ENCODE measurements at regions not wholly inside any gene's neighbourhood (a gene's known extent, or its start where the extent isn't known, plus 50 kb on each side); places are given as distances from the start of the nearest gene placed in this dataset.
"Not testable (repeated sequence)": the region's sequence is repeated elsewhere in the genome, so short reads cannot be mapped to it uniquely, and the experiment has no call there.

- 63 to 91% (median 80%) methylated on average over 1 of the region's 1 CpG for WGBS, 5 donors
- no peak for DNase-seq
- peaks cover 0 to 29% (median 12%) of the 10 kb centered on the region in 8 donors for H3K9me3 ChIP-seq
- H3K27me3 ChIP-seq (replicated peaks in 1 of 7) = no peaks in the 10 kb centered on the region
- H3K4me3 ChIP-seq = no peak overlapping the region
- H3K27ac ChIP-seq = no peak overlapping the region
- TF ChIP-seq POLR2AphosphoS5 (IDR thresholded peaks at IDR 0.05) (no peak), CTCF (IDR thresholded peaks at IDR 0.05 in 8 of 11, conservative IDR thresholded peaks at IDR 0.05 in 3 of 11) (no peak), POLR2A (IDR thresholded peaks at IDR 0.05) (no peak)
- intact Hi-C loops (cut with DNase I; ENCODE audit: low total_unique reads) = no loop called here
- H3K4me1 ChIP-seq = no peaks in the 10 kb centered on the region
- no peaks in the 10 kb centered on the region for H3K36me3 ChIP-seq
These were observed 159.1 kb upstream of the CREB1 start for GRCh38 chr2:207370646-207371045.

- Histone ChIP-seq H3K4me1 (no peaks in the 10 kb centered on the region), H3K9me3 (peaks cover 0 to 41% (median 23%) of the 10 kb centered on the region in 8 donors), H3K27ac (no peak overlapping the region), H3K36me3 (no peaks in the 10 kb centered on the region), H3K27me3 (replicated peaks in 1 of 7) (no peaks in the 10 kb centered on the region), H3K4me3 (no peak overlapping the region)
- TF ChIP-seq POLR2A (IDR thresholded peaks at IDR 0.05) (no peak), POLR2AphosphoS5 (IDR thresholded peaks at IDR 0.05) (no peak), CTCF (IDR thresholded peaks at IDR 0.05 in 8 of 11, conservative IDR thresholded peaks at IDR 0.05 in 3 of 11) (no peak)
- no peak for DNase-seq
- intact Hi-C loops (cut with DNase I; ENCODE audit: low total_unique reads) = no loop called here
These were observed 157.9 kb upstream of the CREB1 start for GRCh38 chr2:207371877-207372276.

- no peaks in the 10 kb centered on the region for H3K36me3 ChIP-seq
- TF ChIP-seq POLR2AphosphoS5 (IDR thresholded peaks at IDR 0.05) = no peak
- no peak for TF ChIP-seq CTCF (IDR thresholded peaks at IDR 0.05 in 8 of 11, conservative IDR thresholded peaks at IDR 0.05 in 3 of 11)
- no peak for TF ChIP-seq POLR2A (IDR thresholded peaks at IDR 0.05)
- H3K9me3 ChIP-seq = peaks cover 0 to 47% (median 29%) of the 10 kb centered on the region in 8 donors
- WGBS, 5 donors = 90 to 95% (median 92%) methylated on average over 1 of the region's 1 CpG
- no peaks in the 10 kb centered on the region for H3K4me1 ChIP-seq
- H3K27ac ChIP-seq = no peak overlapping the region
- no peaks in the 10 kb centered on the region for H3K27me3 ChIP-seq (replicated peaks in 1 of 7)
- no peak for DNase-seq
- intact Hi-C loops (cut with DNase I; ENCODE audit: low total_unique reads) = no loop called here
- H3K4me3 ChIP-seq = no peak overlapping the region
These were observed 157.3 kb upstream of the CREB1 start for GRCh38 chr2:207372483-207372882.

- no peaks in the 10 kb centered on the region for H3K4me1 ChIP-seq
- DNase-seq = no peak
- H3K36me3 ChIP-seq = no peaks in the 10 kb centered on the region
- H3K27ac ChIP-seq = no peak overlapping the region
- no peak overlapping the region for H3K4me3 ChIP-seq
- no peak for TF ChIP-seq CTCF (IDR thresholded peaks at IDR 0.05 in 8 of 11, conservative IDR thresholded peaks at IDR 0.05 in 3 of 11)
- no peak for TF ChIP-seq POLR2AphosphoS5 (IDR thresholded peaks at IDR 0.05)
- TF ChIP-seq POLR2A (IDR thresholded peaks at IDR 0.05) = no peak
- H3K9me3 ChIP-seq = peaks cover 0 to 74% (median 55%) of the 10 kb centered on the region in 8 donors
- WGBS, 5 donors = 90 to 100% (median 95%) methylated on average over 1 of the region's 1 CpG
- intact Hi-C loops (cut with DNase I; ENCODE audit: low total_unique reads) = no loop called here
- H3K27me3 ChIP-seq (replicated peaks in 1 of 7) = no peaks in the 10 kb centered on the region
These were observed 154.4 kb upstream of the CREB1 start for GRCh38 chr2:207375207-207375875.

GRCh38 chr2:207378620-207379019 is 151.1 kb upstream of the CREB1 start:
- H3K4me3 ChIP-seq; H3K36me3 ChIP-seq; DNase-seq; H3K4me1 ChIP-seq; intact Hi-C loops (cut with DNase I; ENCODE audit: low total_unique reads); H3K27ac ChIP-seq; H3K27me3 ChIP-seq (replicated peaks in 1 of 7): not testable (repeated sequence)
- 92 to 96% (median 95%) methylated on average over 2 of the region's 2 CpGs for WGBS, 5 donors
- H3K9me3 ChIP-seq = peaks cover 0 to 79% (median 62%) of the 10 kb centered on the region in 8 donors
